HG03039 (cell line): ENCODE measurements at regions not wholly inside any gene's neighbourhood (a gene's known extent, or its start where the extent isn't known, plus 50 kb on each side); places are given as distances from the start of the nearest gene placed in this dataset.

Source experiments
- ATAC-seq: cut with Tn5 transposase; IDR thresholded peaks from one replicate; pipeline ENCODE4 v1.9.1; 2021; ENCODE audit warnings: mild to moderate bottlenecking, moderate library complexity; ENCODE audit not compliant: unreplicated experiment

DNA sequence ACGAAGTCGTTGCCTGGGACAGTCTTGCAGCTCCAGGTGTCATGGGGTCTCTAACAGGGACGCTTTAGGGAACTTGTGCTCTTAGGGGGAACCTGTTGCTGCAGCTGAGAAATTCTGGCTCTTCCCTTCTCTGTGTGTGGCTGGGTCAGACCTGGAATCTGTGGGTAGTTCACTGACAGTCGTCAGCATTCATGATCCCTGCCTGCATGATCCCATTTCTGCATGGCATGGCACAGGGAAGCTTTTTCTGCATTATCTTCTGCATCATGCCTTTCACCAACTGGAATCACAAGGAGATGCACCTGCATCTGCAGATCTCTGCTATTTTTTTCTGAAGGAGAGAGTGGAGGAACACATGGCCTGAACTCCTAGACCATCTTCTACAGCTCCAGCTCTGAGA lies 85.6 kb downstream of the SOX9 start:
- ATAC-seq: no peak

DNA sequence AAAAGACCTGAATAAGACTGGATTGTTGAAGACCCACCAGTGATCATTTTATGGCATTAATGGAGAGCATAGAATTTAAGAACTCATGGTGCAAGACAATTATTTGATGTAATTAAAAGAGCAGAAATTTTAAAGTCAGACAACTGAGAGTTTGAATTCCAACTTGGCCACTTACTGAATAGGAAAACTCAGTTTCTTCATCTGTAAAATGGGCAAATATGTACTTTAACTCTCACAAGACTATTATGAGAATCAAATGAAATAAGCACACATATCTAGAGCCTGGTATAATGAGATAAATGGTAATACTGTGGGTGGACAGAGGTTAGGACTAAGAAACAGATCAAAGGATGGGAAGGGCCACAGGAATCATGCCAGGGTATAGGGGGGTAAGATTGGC lies 88.0 kb downstream of the SOX9 start:
- no peak for ATAC-seq

DNA sequence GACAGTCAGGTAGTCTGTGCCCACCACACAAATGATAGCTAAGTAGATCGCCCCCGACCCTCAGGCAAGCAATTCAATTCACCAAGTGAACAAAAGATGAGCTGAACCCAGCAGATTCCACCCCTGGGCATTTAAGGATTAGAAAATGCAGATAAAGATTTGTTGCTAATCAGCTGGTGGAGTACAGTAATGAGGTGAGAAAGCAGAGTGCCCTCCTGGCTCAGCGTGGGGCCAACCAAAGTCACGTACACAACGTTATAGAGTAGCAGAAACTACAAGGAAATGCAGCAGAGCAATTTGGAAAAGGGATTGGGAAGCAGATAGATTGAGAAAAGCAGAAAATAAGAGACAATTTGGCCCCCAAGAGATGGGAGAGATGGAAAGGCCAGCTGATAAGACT lies 91.2 kb downstream of the SOX9 start:
- no peak for ATAC-seq

DNA sequence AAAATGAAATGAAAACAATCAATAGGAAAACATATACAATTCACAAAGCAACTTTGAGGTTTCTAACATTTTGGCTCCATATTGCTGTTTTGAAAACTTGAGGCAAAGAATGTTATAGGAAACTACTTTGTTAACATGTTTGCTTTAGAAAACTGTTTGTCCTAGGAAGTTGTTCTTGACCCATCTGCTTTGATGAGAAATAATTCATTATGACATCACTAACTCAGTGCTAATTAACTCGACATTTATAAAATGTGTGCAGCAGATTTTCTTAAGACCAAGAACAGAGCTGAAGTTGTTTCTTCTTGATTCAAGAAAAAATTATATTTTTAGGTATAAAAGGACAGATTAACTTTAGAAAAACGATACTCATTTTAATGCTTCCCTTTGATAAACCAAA lies 94.7 kb downstream of the SOX9 start:
- ATAC-seq: no peak

DNA sequence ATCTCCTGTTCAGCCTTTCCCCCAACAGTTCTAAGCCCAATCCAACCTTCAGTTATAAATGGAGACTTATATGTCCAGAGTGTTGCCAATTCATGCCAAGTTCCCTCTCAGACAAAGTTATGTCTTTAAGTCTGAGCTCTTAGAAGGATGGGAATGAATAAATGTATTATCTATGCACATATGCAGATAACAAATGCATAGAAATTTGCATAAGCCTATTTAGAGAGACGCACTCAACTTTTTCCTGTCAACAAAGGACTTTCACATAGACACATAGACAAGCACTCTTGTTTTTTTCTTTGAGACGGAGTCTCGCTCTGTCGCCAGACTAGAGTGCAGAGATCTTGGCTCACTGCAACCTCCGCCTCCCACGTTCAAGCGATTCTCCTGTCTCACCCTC lies 95.1 kb downstream of the SOX9 start:
- ATAC-seq: no peak

DNA sequence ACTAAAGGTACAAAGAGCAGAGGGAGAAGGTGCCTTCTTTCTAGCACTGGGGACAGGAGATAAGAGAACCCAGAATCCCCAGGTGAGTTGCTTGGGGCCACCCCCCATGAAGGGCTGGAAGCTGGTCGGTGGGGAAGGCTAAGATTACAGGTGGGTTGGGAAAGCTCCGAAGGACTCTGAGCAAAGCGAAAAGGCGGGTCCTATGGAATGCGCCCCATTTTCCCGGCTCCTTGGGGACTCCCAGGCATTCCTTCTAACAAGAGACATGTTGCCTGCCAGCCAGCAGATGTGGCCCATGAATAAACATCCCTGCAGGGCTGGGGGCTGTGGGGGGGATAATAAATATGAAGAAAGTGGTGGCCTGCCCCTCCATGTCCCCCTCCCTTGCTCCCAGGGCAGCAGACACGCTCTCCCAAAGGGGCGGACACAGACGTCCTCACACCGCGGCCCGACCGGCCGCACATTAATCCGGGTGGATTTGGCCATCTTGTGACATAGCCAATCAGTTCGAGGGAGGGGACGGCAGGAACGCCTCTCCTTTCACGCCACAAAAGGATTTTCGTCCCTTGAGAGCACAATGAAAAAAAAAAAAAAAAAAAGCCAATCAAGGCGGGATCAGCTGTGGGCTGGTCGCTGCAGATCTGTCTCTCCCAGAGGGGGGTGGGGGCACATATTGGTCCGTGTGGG lies 98.5 kb downstream of the SOX9 start:
- ATAC-seq: no peak

DNA sequence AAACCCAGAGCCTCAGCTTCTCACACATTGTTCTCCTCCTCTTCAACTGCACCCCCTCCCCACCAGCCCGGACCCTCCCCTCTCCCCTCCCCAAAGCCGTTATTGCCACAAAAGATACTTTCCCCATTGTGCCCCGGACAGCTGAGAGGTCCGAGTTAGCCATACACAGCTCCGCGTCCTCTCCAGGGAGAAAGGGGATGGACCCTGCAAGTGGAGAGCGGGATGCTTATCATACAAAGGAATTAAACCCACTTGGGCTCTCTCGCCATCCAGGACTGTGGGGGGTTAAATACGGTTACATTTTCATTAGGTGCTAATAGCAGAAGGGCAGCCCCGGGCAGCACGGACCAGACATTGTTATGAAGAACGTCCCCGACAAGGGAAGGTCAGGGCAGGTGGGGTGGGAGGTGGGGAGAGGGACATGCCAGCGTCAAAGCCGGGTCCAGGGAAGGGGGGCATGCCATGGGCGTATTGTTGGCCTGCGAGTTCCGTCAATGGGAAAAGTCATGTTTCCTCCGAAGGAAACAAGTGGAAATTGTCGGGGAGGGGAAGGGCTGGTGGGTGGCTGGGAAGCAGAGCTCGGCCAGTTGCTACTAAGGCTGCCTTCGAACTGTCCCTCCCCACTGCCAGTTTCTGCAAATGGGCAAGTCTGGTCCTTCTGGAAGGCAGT lies 99.1 kb downstream of the SOX9 start:
- ATAC-seq: no peak

DNA sequence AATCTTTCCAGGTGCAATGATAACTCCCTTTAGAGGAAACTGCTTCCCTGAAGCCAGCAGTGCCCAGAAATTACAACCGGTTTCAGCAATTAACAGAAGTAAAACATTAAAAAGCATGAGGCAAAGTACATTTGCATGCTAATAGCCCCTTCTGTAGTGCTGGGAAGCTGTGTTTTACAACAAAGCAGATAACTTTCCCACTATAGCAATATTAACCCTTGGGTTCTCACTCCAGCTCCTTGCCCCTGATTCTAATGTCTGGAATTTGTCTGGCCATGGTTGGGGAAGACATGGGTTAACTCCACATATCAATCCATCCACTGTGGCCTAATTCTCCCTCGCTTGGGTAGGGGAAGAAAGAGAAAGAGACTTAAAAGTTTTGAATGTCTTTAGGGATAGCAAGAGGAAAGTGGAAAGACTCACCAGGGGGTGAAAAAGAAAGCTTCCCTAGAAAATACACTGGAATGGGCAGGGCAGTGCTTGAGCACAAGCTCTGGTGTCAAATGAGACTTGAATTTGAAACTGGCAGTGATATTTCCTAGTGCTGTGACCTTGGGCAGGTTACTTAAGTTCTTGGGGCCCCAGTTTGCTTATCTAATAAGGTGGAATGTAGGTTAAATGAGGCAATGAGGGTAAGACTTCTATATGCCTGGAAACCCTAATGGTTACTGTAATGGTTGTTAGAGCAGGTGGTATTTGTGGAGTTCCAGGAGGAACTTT lies 102.0 kb downstream of the SOX9 start:
- ATAC-seq: no peak

DNA sequence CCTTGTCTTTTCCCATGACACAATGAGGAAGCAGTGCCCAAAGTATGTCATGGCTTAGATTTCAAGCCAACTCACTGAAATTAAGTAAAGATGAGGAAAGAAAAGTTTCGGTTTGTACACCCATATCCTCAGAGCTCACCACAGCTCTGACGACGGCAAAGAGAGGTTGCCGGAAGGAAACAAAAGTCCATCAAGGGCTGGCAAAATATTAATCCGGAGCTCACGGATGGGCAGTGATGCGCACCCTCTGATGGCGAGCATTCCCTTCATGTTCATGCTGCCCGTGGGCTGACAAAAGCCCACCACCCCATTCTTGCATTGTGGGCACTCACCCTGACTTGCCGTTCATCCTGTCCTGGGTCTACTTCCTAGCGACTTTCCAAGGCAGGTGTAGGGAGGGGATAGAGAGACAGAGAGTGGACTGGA lies 103.1 kb downstream of the SOX9 start:
- ATAC-seq: no peak

DNA sequence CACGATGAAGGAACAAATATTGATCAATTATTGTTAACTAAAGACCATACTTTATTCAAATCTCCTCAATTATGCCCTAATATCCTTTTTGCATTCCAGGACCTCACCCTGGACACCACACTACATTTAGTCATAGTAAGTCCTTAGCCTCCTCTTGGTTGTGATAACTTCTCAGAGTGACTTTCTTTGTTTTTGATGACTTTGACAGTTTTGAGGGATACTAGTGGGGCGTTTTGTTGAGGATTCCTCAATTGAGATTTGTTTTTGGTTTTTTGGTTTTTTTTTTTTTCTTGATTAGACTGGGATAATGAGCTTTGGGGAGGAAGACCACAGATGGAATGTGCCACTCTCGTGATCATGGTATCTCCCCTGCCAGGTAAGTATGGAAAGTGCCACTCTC lies 105.5 kb downstream of the SOX9 start:
- ATAC-seq: no peak

DNA sequence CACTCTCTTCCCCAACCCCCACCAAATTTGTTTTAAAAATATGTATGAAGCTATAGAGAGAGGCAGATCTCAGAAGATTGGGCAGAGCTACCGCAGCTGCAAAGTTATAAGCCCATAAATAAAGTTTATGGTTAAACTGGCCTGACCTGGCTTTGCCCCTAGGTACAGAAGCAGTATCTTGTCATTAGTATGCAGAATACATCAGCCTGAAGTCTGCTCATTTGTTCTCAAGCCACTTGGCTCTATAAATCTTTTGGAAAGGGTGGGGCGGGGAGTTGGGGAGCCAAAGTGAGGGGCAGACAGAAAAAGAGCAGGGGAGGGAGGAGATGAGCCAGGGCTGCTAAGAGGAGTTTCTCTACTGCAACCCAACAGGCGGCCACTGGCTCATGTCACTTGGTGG lies 113.2 kb downstream of the SOX9 start:
- no peak for ATAC-seq

DNA sequence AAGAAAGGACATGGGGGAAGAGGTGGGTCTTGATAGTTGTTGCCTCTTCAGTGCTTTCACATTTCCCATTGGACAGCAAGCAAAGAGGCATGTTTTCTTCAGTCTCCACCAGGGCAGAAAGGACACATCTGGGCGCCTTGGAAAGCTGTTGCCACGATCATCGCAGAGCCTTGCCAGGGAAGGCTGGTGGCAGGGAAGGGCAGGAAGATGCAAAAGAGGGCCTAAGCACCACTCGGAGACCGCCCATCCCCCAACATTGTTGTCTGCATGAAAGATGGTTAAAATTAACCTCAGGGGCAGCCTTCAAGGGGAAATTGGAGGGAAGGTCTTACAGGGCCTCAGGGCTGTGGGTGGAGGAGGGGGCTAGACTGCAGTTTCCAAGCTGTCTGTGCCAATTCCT lies 114.2 kb downstream of the SOX9 start:
- ATAC-seq: no peak

DNA sequence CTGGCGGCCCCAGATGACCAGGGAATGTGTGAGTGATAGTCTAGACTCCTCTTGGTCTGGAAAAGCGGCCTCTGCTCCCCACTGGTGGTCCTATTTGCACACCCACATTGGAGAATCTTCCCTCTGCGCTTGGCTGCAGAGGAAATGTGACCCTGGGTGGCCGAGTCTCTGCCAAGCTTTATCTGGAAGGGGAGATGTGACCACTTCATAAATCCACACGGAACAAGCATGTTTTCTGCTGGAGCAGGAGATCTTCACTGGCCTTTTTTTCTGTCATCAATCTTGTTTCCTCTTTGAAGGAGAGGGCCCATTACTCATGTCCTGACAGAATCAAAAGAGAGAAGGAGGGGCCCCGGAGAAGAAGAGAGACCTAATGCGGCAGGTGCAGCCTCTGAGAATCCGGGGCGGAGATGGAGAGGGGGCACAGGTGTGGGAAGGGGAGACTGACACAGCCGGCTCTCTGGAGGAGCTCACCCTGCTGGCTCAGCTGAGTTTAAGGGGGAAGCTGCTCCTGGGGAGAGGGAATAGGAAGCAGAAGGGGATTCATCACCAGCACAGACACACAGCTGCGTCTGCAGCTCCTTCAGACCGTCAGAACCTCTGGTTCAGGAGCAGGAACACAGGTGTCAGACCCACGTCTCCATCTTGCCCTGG lies 116.3 kb downstream of the SOX9 start:
- no peak for ATAC-seq

DNA sequence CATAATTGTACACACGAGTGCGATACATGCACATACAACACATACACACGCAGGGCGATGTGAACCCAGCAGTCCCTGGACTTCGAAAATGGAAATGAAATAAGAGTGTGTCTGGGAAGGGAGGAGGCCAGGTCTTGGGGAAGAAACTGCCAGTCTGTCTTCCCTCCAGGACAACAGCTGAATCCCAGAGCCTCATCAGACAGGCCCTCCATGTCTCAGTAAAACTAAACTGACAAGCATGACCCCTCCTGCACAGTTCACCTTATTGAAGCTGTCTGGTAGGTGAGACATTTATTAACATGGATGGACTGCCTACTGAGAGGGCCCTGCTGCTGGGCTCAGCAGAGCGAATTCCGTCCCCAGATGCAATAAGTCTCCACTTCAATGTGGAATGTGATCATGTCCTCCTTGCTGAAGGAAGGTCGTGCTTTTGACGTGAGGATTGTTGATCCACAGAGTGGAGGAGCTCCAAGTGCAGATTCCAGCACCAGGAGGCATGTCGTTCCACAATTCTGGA lies 117.4 kb downstream of the SOX9 start:
- no peak for ATAC-seq

DNA sequence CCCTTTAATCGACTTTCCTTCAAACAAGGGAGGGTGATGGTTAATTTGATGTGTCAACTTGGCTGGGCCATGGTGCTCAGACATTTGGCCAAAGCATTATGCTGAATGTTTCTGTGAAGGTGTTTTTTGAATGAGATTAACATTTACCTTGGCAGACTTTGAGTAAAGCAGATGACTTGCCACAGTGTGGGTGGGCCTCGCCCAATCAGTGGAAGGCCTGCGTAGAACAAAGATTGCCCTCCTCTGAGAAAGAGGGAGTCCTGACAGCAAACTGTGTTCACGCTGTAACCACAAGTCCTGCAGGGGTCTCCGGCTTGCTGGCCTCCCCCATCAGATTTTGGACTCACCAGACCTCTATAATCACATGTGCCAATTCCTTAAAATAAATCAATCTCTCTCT lies 118.7 kb downstream of the SOX9 start:
- no peak for ATAC-seq

DNA sequence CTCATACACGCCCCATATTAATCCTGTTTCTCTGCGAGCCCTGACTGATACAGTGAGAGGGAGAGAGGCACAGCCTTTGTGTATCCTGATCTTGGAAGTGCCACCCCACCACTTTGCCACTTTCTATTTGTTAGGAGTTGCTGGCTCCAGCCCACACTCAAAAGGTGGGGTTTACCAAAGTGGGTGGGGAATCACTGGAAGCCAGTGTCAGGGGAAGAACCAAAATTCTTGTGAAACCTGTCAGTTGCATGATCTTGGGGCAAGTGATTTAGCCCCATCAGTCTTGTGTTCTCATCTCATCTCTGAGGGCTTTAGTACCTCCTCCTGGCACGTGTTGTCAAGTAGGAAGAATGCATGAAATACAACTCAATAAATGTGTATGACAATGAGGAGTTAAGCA lies 119.5 kb downstream of the SOX9 start:
- ATAC-seq: no peak

DNA sequence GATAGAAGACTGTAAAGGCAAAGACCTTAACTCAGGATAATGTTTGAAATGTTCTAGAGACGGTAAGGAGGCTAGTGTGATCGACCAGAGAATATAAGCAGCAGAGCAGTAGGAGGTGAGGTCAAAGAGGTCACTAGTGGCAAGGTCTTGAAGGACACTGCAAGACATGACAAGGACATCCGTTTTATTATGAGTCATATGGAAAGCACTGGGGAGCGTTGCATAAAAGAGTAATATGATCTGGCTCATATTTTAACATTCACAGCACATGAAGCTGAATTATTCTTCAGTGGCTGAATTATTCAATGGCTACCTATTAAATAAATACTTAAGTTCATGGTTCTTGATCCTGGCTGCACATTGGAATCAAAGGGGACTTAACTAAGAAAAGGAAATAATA lies 123.7 kb downstream of the SOX9 start:
- ATAC-seq: no peak

DNA sequence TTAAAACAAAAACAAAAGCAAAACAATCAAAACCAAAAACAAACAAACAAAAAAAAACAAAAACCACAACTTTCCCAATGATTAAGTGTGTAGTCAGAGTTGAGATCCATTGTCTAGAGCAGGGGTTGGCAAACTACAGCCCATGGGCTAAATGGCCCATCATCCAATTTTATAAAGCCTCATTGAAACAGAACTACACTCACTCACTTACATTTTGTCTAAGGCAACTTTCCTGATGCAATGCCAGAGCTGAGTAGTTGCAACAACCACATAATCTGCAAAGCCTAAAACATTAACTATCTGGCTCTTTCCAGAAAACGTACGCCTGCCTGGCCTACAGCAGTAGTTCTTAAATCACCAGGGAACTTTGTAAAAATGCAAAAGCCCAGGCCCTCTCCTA lies 124.1 kb downstream of the SOX9 start:
- ATAC-seq: no peak

DNA sequence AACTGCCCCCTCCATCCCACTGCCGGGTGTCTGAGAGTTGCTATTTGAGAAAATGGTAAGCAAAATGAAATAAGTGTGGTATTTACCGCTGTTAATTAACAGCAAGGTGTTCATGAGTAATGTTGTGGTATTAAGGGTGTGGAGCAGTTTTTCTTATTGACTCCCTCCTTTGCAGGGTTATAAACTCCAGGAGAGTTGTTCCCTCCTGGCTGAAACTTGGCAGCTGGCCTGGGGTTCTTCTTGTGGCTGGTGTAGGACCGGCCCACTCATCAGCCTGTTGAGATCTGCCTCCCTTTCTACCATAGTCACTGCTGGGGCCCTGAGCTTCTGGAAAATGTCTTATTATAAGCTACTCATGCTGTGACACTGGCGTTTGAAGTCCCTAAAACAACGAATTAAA lies 128.6 kb downstream of the SOX9 start:
- no peak for ATAC-seq

DNA sequence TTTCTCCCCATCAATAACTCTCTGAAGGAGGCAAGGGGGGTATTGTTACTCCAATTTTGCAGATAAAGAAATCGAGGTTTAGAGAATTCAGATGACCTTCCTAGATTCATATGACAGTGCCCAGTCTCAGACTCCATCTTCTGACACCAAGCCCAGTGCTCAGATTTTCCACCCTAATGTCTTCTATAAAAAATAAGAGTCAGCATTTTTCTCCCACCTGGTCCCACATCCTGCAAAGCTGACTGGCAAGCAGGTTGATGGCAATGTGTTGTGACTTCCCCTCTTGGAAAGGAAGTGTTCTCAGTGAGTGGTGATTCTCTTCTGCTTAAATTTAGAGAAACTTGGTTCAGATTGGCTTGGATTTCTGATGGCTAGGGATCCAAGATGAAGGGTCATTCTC lies 129.4 kb downstream of the SOX9 start:
- ATAC-seq: no peak

DNA sequence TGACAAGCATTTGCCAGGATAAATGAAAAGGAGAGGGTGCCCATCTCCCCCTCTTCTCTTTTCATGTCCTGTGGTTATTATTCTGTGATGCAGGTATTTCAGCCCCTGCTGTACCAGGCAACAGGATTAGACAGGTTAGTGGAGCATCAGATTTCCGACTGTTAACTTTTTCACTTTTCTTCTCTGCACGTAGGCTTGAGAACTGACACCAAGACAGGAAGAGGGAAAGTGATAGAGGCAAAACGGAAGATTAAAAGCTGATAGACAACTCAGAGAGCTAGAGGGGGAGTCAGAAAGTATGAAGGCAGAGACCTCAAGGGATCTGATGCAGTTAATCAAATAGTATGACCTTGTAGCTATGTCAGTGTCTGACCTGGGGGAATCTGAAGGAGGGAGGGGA lies 132.8 kb downstream of the SOX9 start:
- ATAC-seq: no peak
